NT2/D1 (cell line): ENCODE measurements at regions not wholly inside any gene's neighbourhood (a gene's known extent, or its start where the extent isn't known, plus 50 kb on each side); places are given as distances from the start of the nearest gene placed in this dataset.

Experiments
- DNase-seq: peaks from one replicate; pipeline ENCODE4 v3.0.0-alpha.2; 2011; ENCODE audit warnings: low read depth, low spot score
- H3K27me3 ChIP-seq: 2 replicates; pipeline ENCODE4 v1.6.0; 2011; ENCODE audit warnings: mild to moderate bottlenecking; ENCODE audit not compliant: insufficient read length, insufficient read depth
- H3K36me3 ChIP-seq: 2 replicates; pipeline ENCODE4 v1.6.1; 2011; ENCODE audit warnings: mild to moderate bottlenecking, low read length, mixed read lengths; ENCODE audit not compliant: insufficient read depth, insufficient read length
- H3K4me1 ChIP-seq: 2 replicates; pipeline ENCODE4 v1.5.1; 2011; ENCODE audit not compliant: insufficient read depth, insufficient read length
- H3K4me3 ChIP-seq: 2 replicates; pipeline ENCODE4 v1.5.1; 2011; ENCODE audit warnings: low read depth; ENCODE audit not compliant: insufficient read length
- H3K9ac ChIP-seq: 2 replicates; pipeline ENCODE4 v1.6.0; 2011; ENCODE audit warnings: low read depth; ENCODE audit not compliant: insufficient read length
- H3K9me3 ChIP-seq: 2 replicates; pipeline ENCODE4 v1.5.1; 2011; ENCODE audit warnings: mild to moderate bottlenecking, low read length; ENCODE audit not compliant: insufficient read depth
- SUZ12 ChIP-seq: IDR thresholded peaks from 2 replicates; pipeline ENCODE4 v1.6.1; 2011; ENCODE audit not compliant: insufficient read length, insufficient read depth; ENCODE audit errors: extremely low read depth
- YY1 ChIP-seq: IDR thresholded peaks from 2 replicates; pipeline ENCODE4 v1.6.1; 2011; ENCODE audit not compliant: insufficient read length, insufficient read depth
- ZNF274 ChIP-seq: IDR thresholded peaks from 2 replicates; pipeline ENCODE4 v1.6.1; 2011; ENCODE audit warnings: mild to moderate bottlenecking, low read depth, low read length

- H3K9me3 ChIP-seq: no peaks in the 10 kb centered on the region
- no peaks in the 10 kb centered on the region for H3K4me1 ChIP-seq
- H3K36me3 ChIP-seq: no peaks in the 10 kb centered on the region
- no peaks in the 10 kb centered on the region for H3K27me3 ChIP-seq
- TF ChIP-seq SUZ12 (no peak), YY1 (no peak), ZNF274 (no peak)
- H3K9ac ChIP-seq: no peak overlapping the region
- H3K4me3 ChIP-seq: no peak overlapping the region
- DNase-seq: no peak
Measured at GRCh38 chr6:149169761-149170511, 147.6 kb upstream of the TAB2 start.

DNA sequence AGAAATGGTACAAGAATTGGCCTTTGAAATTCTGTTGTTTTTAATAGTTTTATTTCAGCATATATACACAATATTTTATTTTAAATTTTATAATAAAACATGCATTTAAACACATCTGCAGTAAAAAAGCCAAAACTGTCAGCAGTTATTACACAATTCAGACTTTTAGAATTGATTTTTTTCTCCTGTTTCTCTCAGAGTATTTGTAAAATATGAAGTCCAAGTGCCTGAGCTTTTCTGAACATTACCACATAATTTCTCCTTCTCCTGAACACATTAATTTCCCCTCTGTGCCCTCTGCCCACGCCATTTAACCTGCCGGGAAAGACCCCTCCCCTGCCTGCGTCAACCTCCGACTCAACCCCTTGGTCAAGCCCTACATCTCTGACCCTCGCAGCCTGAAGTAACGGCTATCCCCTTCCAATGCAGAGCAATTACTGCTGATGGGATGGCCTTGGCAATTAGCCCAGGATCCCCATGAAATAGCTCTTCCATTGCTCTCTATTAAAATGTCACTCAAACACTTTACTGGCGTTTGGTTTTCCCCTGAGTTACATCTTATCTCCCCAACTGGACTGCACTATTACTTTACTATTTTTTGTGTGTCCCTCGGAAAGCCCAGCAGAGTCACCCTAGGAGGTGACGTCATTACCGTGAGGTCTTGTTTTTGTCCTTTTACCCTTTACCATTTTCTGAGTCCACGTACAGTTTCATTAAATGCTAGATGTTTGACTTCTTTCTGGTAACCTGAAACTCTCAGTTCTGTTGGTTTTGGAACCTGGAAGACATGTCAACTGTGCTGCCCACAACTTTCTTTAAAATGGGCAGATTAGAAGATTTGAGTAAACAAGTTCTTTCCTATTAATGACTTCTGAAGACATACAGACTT lies 146.7 kb upstream of the TAB2 start:
- no peak for DNase-seq
- H3K36me3 ChIP-seq: no peaks in the 10 kb centered on the region

DNA sequence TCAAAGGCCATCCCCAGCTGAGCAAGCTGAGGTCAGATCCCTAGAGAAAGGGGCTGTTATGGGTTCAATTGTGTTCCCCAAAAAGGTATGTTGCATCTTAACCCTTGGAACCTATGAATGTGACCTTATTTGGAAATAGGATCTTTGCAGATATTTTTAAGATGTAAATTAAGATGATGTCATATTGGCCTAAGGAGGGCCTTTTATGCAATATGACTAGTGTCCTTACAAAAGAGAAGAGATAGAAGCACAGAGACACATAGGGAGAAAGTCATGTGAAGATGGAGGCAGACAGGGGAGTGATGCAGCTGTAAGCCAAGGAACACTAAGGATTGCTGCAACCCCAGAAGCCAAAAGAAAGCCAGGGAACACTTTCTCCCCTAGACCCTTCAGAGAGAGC lies 144.3 kb upstream of the TAB2 start:
- H3K4me3 ChIP-seq: no peak overlapping the region
- no peak overlapping the region for H3K9ac ChIP-seq
- H3K9me3 ChIP-seq: no peaks in the 10 kb centered on the region
- TF ChIP-seq YY1: no peak
- no peak for TF ChIP-seq ZNF274
- TF ChIP-seq SUZ12: no peak
- H3K4me1 ChIP-seq: no peaks in the 10 kb centered on the region
- no peaks in the 10 kb centered on the region for H3K36me3 ChIP-seq
- no peaks in the 10 kb centered on the region for H3K27me3 ChIP-seq
- no peak for DNase-seq

More for the DNA sequence above, 146.7 kb upstream of the TAB2 start:
- Histone ChIP-seq H3K4me1 (no peaks in the 10 kb centered on the region), H3K27me3 (no peaks in the 10 kb centered on the region), H3K9ac (no peak overlapping the region), H3K9me3 (no peaks in the 10 kb centered on the region), H3K4me3 (no peak overlapping the region)
- no peak for TF ChIP-seq YY1
- no peak for TF ChIP-seq ZNF274
- no peak for TF ChIP-seq SUZ12

- no peak for DNase-seq
- no peak overlapping the region for H3K4me3 ChIP-seq
- H3K27me3 ChIP-seq: no peaks in the 10 kb centered on the region
- no peak overlapping the region for H3K9ac ChIP-seq
- TF ChIP-seq SUZ12 (no peak), ZNF274 (no peak), YY1 (no peak)
- H3K9me3 ChIP-seq: no peaks in the 10 kb centered on the region
- H3K4me1 ChIP-seq: no peaks in the 10 kb centered on the region
- H3K36me3 ChIP-seq: no peaks in the 10 kb centered on the region
Measured at GRCh38 chr6:149174962-149175361, 142.6 kb upstream of the TAB2 start.

DNA sequence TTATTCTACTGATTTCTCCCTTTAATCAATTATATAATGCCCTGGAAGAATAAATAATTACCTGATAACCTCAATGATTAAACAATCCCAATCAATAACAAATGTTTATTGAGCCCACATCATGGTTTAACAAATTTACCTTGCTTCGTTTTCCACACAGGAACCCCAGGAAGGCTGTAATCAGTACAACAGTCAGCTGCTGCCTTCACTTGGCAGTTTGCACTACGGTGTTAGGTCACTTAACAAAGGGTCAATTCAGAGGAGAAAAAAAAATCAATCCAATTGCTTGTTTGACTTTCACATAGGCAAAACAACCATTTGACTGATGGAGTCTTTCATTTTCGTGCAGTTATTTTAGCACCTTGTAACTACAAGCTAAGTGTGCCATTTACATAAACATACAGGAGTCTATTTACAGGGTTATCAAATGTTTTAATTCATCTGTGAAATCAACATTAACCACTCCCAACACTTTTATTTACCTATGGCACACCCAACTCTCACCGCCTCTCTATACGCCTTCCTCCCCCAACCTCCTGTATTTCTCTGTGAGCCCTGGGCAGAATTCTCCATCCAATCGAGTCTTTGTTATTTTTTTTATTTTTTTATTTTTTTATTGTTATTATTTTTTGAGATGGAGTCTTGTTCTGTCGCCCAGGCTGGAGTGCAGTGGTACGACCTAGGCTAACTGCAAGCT lies 140.4 kb upstream of the TAB2 start:
- Histone ChIP-seq H3K4me3 (no peak overlapping the region), H3K9ac (no peak overlapping the region), H3K4me1 (no peaks in the 10 kb centered on the region), H3K9me3 (no peaks in the 10 kb centered on the region), H3K36me3 (no peaks in the 10 kb centered on the region), H3K27me3 (no peaks in the 10 kb centered on the region)
- TF ChIP-seq ZNF274 (no peak), YY1 (no peak)
- no peak for DNase-seq

DNA sequence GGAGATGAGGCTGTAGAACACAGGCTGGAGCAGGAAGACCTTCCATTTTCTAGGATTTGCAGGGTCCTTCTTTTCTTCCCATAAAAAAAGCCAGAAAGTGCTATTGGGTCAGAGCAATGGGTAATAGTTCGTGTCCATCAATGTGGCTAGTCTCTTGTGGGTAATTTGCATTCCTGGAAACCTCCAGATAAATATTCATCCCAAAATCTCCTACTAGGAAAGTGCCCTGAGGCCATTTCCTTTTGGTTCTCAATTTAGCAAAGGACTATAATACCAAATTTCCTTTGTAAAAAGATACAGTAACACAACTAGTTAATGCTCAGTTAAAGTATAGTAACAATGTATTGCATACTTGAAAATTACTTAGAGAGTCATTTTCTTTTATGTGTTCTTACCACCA lies 138.1 kb upstream of the TAB2 start:
- Histone ChIP-seq H3K36me3 (no peaks in the 10 kb centered on the region), H3K4me1 (no peaks in the 10 kb centered on the region), H3K9ac (no peak overlapping the region), H3K9me3 (no peaks in the 10 kb centered on the region), H3K4me3 (no peak overlapping the region), H3K27me3 (no peaks in the 10 kb centered on the region)
- TF ChIP-seq YY1 (no peak), SUZ12 (no peak)
- DNase-seq: no peak

- TF ChIP-seq YY1 (no peak), ZNF274 (no peak), SUZ12 (no peak)
- no peak overlapping the region for H3K9ac ChIP-seq
- H3K36me3 ChIP-seq: no peaks in the 10 kb centered on the region
Measured at GRCh38 chr6:149181304-149181703, 136.2 kb upstream of the TAB2 start.

More at GRCh38 chr6:149181304-149181703, 136.2 kb upstream of the TAB2 start:
- 0 out of 2 replicates have a peak, but pooled peaks cover 4% of the 10 kb centered on the region for H3K9me3 ChIP-seq
- H3K4me1 ChIP-seq: no peaks in the 10 kb centered on the region
- H3K4me3 ChIP-seq: no peak overlapping the region
- DNase-seq: no peak
- no peaks in the 10 kb centered on the region for H3K27me3 ChIP-seq
